HCT116 (cell line): ENCODE measurements at regions not wholly inside any gene's neighbourhood (a gene's known extent, or its start where the extent isn't known, plus 50 kb on each side); places are given as distances from the start of the nearest gene placed in this dataset.

ENCODE experiments used
- CEBPB ChIP-seq: IDR thresholded peaks from 2 replicates; pipeline ENCODE4 v1.6.1; 2012; ENCODE audit warnings: low read depth
- CTCF ChIP-seq, 3 experiments: fragments of 200-600 bp in 1 of 3; sonication (generic) in 1 of 3; IDR thresholded peaks in 2 of 3; conservative IDR thresholded peaks in 1 of 3; 2 replicates each; pipeline ENCODE4 v1.5.1; 2012 to 2017; ENCODE audit warnings: low read depth in 2 of 3, low read length in 2 of 3, antibody characterized with exemption in 1 of 3, borderline replicate concordance in 1 of 3, control low read depth in 1 of 3, mild to moderate bottlenecking in 1 of 3, mixed read lengths in 1 of 3, mixed run types in 1 of 3, moderate library complexity in 1 of 3; ENCODE audit not compliant: insufficient read depth in 1 of 3
- EGR1 ChIP-seq: IDR thresholded peaks from 2 replicates; pipeline ENCODE4 v1.6.1; 2012; ENCODE audit warnings: low read depth
- MAX ChIP-seq: IDR thresholded peaks from 2 replicates; pipeline ENCODE4 v1.6.1; 2012
- YY1 ChIP-seq: IDR thresholded peaks from 2 replicates; pipeline ENCODE4 v1.6.1; 2011; ENCODE audit warnings: low read length, low read depth, moderate library complexity, mild to moderate bottlenecking; ENCODE audit not compliant: insufficient replicate concordance; ENCODE audit errors: extremely low read depth

GRCh38 chr4:29243851-29244250, 1476.3 kb upstream of the PCDH7 start:
- no peak for TF ChIP-seq CTCF (IDR thresholded peaks at IDR 0.05 in 2 of 3, conservative IDR thresholded peaks at IDR 0.05 in 1 of 3; ENCODE audit: borderline replicate concordance in 1 of 3, insufficient read depth in 1 of 3, low read depth in 2 of 3, low read length in 2 of 3)
- TF ChIP-seq EGR1, result no peak
- TF ChIP-seq CEBPB, result no peak
- no peak for TF ChIP-seq YY1
- no peak for TF ChIP-seq MAX
